ENCODE measurements at regions not wholly inside any gene's neighbourhood (a gene's known extent, or its start where the extent isn't known, plus 50 kb on each side); places are given as distances from the start of the nearest gene placed in this dataset.

DNA sequence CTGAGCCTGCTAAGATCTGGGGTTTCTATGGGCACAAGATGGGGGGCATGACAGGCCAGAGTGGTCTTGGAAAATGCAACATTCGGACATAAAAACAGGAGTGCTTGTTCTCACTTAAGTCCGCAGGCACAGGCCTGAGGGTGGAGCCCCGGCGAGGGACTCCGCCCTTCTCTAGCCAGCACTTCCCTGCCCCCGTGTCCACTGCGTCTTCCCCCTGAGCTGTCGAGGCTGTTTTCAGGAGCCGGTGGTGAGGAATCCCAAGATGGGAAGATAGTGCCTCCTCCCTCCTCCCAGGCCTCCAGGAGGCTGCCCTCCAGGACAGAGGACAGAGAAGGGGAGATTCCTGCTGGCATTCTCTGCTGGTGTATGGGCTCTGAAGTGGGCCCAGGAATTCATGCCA is 105.2 kb downstream of the TLR5 start (continued):
- no peak for TF ChIP-seq CHD1 (IDR thresholded peaks at IDR 0.05; ENCODE audit: low read depth, low read length)
- no peak for TF ChIP-seq NRF1 (IDR thresholded peaks at IDR 0.05; ENCODE audit: low read depth, low read length)
- no peak for TF ChIP-seq CTCF (IDR thresholded peaks at IDR 0.05; ENCODE audit: control extremely low read depth in 1 of 3, insufficient read depth in 1 of 3, low read depth in 1 of 3, low read length in 3 of 3)
- no peak for TF ChIP-seq MAX (IDR thresholded peaks at IDR 0.05)
- TF ChIP-seq JUN (IDR thresholded peaks at IDR 0.05; ENCODE audit: low read depth, low read length) = no peak
- TF ChIP-seq BACH1 (IDR thresholded peaks at IDR 0.05; ENCODE audit: low read length) = no peak
